ENCODE measurements at regions not wholly inside any gene's neighbourhood (a gene's known extent, or its start where the extent isn't known, plus 50 kb on each side); places are given as distances from the start of the nearest gene placed in this dataset.

DNA sequence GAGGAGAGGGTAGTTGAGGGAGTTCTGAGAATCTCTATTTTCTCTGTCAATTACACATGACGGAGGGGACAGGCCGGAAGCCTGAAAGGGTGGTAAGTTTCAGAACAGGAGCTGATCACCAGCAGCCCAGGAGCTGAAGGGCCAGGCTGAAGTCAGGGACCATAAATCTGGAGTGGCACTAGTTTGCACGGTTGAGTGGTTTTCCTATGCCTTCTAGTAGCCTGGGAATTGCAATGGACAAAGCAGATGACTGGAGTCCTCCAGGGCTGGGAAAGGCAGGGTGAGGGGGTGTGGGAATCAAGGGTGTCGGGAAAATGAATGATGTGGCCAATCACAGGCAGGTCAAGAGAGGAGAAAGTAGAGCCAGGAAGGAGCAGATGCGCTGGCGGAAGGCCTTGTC lies 72.5 kb downstream of the MAGEF1 start:
- Histone ChIP-seq H3K4me3 (no peak overlapping the region), H3K9me2 (replicated peaks; ENCODE audit: insufficient read depth) (no peaks in the 10 kb centered on the region), H3K4me2 (no peak overlapping the region), H2AFZ (no peak overlapping the region), H3K9me3 (ENCODE audit: low read depth) (no peaks in the 10 kb centered on the region), H3K4me1 (ENCODE audit: insufficient read depth) (peaks cover 33% of the 10 kb centered on the region), H3K27ac (no peak overlapping the region), H4K20me1 (ENCODE audit: insufficient read depth, poor library complexity, severe bottlenecking) (no peaks in the 10 kb centered on the region), H3K79me2 (no peaks in the 10 kb centered on the region), H3K27me3 (no peaks in the 10 kb centered on the region), H3K36me3 (replicated peaks; ENCODE audit: insufficient read depth, low read depth) (no peaks in the 10 kb centered on the region)
- 88% methylated on average over 6 of the region's 6 CpGs for WGBS (ENCODE audit: low lambda C conversion rate, missing lambda C conversion rate)
- no peak for DNase-seq (ENCODE audit: low spot score)
- TF ChIP-seq EZH2 (IDR thresholded peaks at IDR 0.05; ENCODE audit: borderline replicate concordance) (no peak), EZH2phosphoT487 (IDR thresholded peaks at IDR 0.05; ENCODE audit: low read depth, severe bottlenecking, unreplicated experiment) (no peak)
- TF ChIP-seq, protein P1, sequence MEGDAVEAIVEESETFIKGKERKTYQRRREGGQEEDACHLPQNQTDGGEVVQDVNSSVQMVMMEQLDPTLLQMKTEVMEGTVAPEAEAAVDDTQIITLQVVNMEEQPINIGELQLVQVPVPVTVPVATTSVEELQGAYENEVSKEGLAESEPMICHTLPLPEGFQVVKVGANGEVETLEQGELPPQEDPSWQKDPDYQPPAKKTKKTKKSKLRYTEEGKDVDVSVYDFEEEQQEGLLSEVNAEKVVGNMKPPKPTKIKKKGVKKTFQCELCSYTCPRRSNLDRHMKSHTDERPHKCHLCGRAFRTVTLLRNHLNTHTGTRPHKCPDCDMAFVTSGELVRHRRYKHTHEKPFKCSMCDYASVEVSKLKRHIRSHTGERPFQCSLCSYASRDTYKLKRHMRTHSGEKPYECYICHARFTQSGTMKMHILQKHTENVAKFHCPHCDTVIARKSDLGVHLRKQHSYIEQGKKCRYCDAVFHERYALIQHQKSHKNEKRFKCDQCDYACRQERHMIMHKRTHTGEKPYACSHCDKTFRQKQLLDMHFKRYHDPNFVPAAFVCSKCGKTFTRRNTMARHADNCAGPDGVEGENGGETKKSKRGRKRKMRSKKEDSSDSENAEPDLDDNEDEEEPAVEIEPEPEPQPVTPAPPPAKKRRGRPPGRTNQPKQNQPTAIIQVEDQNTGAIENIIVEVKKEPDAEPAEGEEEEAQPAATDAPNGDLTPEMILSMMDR (IDR thresholded peaks at IDR 0.05; ENCODE audit: poor library complexity), result no peak

DNA sequence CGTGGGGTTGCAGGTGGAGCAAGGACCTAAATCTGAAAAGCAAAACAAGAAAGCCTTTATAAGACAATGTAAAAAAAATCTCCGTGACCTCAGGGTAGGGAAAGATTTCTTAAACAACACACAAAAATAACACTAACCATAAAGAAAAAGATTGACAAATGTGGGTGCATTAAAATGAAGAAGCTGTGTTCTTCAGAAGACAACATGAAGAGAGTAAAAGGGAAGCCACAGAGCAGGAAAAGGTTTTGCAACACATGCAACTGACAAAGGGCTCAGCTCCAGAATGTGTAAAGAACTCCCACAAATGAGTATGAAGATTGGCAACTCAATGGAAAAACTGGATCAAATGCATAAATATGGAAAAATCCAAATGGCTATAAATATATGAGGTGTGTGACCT lies 74.2 kb downstream of the MAGEF1 start:
- H3K9me2 ChIP-seq (replicated peaks; ENCODE audit: insufficient read depth), result no peaks in the 10 kb centered on the region
- H3K27me3 ChIP-seq, result no peaks in the 10 kb centered on the region
- no peak overlapping the region for H3K4me3 ChIP-seq
- H3K4me1 ChIP-seq (ENCODE audit: insufficient read depth), result peaks cover 39% of the 10 kb centered on the region
- TF ChIP-seq, protein P1 (IDR thresholded peaks at IDR 0.05; ENCODE audit: poor library complexity), result no peak
- TF ChIP-seq EZH2 (IDR thresholded peaks at IDR 0.05; ENCODE audit: borderline replicate concordance) (no peak), EZH2phosphoT487 (IDR thresholded peaks at IDR 0.05; ENCODE audit: low read depth, severe bottlenecking, unreplicated experiment) (no peak)
- no peak overlapping the region for H3K4me2 ChIP-seq
- peak overlapping the region; percentile 50 for H3K27ac ChIP-seq
- H3K79me2 ChIP-seq, result no peaks in the 10 kb centered on the region
- no peak overlapping the region for H2AFZ ChIP-seq
- H3K36me3 ChIP-seq (replicated peaks; ENCODE audit: insufficient read depth, low read depth), result no peaks in the 10 kb centered on the region
- no peak for DNase-seq (ENCODE audit: low spot score)
- no peaks in the 10 kb centered on the region for H3K9me3 ChIP-seq (ENCODE audit: low read depth)
- H4K20me1 ChIP-seq (ENCODE audit: insufficient read depth, poor library complexity, severe bottlenecking), result no peaks in the 10 kb centered on the region
- 79% methylated on average over 2 of the region's 2 CpGs for WGBS (ENCODE audit: low lambda C conversion rate, missing lambda C conversion rate)

DNA sequence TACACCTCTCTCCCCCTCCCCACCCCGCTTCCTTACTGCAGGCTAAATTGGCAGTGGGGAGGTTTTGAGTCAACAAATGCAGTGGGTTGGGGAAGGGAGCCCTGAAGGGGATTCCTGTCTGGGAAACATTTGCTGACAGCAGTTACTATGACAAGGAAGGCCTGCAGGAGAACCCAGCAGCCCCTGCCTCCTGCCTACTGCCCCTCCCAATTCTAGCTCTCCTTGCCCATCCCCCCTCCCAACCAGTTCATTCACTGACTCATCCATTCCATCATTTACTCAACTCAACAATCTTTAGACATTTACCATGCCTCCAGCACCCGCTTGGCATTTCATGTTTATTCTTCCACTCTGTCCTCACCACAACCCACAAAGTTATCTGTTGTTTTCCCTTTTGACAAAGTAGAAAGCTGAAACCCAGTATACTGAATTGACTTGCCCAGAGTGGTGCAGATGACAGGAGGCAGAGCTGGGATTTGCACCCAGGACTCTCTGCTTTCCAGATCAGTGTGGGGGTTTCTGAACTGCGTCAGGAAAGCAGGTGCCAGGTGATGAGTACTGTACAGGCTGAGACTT lies 75.0 kb downstream of the MAGEF1 start:
- Histone ChIP-seq H3K4me1 (ENCODE audit: insufficient read depth) (peaks cover 39% of the 10 kb centered on the region), H3K4me2 (peak overlapping the region; percentile 31)

More for the DNA sequence above, 75.0 kb downstream of the MAGEF1 start:
- Histone ChIP-seq H3K9me3 (ENCODE audit: low read depth) (no peaks in the 10 kb centered on the region), H3K36me3 (replicated peaks; ENCODE audit: insufficient read depth, low read depth) (no peaks in the 10 kb centered on the region), H3K27ac (peak overlapping the region; percentile 50), H3K4me3 (no peak overlapping the region), H3K79me2 (no peaks in the 10 kb centered on the region), H2AFZ (no peak overlapping the region), H4K20me1 (ENCODE audit: insufficient read depth, poor library complexity, severe bottlenecking) (no peaks in the 10 kb centered on the region), H3K27me3 (no peaks in the 10 kb centered on the region), H3K9me2 (replicated peaks; ENCODE audit: insufficient read depth) (no peaks in the 10 kb centered on the region)
- TF ChIP-seq EZH2 (IDR thresholded peaks at IDR 0.05; ENCODE audit: borderline replicate concordance), result no peak
- TF ChIP-seq, protein P1 (IDR thresholded peaks at IDR 0.05; ENCODE audit: poor library complexity), result no peak
- peak; percentile 89 for DNase-seq (ENCODE audit: low spot score)
- 43% methylated on average over 3 of the region's 3 CpGs for WGBS (ENCODE audit: low lambda C conversion rate, missing lambda C conversion rate)
